Epidermal melanocyte (primary cell): ENCODE measurements at regions not wholly inside any gene's neighbourhood (a gene's known extent, or its start where the extent isn't known, plus 50 kb on each side); places are given as distances from the start of the nearest gene placed in this dataset.

Experiments
- DNase-seq: peaks from one replicate; pipeline ENCODE4 v3.0.0; 2011; ENCODE audit warnings: low spot score; ENCODE audit not compliant: insufficient read length

DNA sequence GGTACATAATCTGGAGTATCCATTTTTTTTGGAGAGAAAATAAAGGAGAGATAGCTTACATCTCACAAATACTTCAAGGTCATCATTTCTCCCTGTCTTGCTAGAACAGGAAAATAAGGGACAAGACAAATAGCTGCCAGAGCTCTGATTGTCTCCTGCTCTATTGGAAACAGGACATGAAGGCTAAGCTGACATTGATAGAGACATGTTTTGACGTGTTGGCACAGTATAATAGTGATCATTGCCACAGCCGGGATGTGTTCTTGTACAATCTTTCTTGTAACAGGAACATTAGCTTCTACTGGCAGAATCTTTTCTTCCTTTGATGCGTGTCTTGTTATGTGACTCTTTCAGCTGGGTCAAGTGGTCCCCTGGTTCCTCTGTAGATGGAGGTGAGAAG lies 279.3 kb upstream of the MTPN start:
- no peak for DNase-seq

DNA sequence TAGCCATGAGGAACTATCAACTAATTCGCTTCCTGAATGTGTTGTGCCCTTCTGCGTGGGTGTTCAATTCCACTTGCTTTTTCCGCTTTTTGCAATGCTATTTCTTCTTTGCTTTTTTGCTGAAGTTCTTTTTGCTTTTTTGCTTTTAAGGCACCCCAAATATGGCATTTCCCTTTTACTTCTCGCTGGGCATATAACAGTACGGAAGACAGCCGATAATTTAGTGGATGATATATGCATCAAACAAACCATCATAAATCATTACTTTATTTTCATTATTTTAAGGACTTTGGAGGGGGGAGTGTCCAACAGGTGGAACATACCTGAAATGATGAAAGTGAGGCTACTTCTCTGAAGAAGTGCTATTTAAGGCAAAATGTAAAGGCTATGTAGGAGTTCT lies 277.0 kb upstream of the MTPN start:
- no peak for DNase-seq

DNA sequence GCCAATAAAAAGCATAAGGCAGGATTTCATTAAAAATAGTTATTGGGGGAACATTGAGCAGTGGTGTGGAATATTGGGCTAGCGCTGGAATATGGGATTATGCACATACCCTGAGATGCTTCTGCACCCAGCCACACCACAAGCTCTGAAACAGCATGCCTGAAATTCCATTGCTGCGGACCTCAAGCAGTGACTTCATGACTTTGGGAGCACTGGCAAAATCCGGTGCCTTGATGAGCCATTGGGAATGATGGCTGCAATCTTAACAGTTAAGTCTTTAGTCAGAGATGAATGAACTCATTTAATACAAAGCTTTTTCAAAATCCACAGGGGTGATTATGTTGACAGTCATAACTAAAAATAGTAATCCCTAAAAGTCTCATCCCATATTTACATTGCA lies 274.7 kb upstream of the MTPN start:
- DNase-seq = no peak

DNA sequence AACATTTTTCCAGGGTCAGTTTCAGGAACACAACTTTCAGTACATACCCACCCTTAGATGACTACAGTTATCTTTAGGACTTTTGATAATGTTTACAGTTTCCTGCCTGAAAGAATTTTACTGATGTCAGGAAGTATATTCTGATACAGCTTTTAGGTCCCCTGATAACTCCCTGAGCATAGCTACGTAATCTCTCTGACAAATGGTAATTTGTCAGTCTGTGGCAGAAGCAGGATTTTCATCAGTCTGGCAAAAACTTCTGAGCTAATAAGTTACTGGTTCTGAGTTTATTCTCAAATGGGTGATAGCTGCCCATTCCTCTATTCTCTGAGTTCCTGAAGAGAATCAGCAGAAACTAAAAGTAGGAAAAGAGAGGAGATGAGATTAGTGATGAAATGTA lies 270.1 kb upstream of the MTPN start:
- no peak for DNase-seq

GRCh38 chr7:136245327-136246004 lies 268.3 kb upstream of the MTPN start:
- no peak for DNase-seq

GRCh38 chr7:136234040-136234439 lies 256.9 kb upstream of the MTPN start:
- DNase-seq = no peak

GRCh38 chr7:136230210-136230609 lies 253.1 kb upstream of the MTPN start:
- DNase-seq = no peak

DNA sequence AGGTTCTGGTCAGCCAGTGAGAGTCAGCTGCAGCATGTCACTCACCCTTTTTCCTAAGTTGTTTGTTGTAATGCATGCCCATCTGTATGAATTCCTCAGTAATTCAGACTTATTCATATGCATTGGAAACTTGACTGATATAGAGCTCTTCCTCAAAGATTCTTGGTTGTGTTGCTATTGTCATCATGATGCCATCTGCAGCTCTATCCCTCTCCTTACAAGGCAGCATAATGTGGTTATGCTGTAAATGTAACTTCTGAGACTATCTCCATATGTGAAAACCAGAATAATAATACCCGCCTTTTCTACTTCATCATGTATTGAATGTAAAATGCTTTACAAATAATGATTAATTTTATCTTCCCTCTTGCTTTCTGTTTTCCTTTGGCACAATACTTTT lies 252.6 kb upstream of the MTPN start:
- DNase-seq = no peak

DNA sequence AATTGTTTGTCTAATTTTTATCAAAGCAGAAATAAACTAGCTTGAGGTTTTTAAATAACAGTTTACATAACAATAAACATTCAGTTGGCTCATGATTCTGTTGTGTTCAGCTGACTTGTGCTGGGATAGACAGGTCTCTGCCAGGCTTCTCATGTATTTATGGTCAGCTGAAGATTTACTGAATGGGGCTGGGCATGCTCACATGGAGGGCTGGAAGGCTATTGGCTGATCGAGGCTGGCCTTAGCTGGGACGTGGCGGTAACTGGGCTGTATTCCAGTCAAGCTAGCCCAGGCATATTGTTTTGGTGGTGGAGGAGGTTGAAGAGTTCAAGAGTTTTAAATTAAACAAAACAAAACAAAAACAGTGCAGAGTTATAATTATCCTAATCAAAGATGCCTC lies 251.0 kb upstream of the MTPN start:
- no peak for DNase-seq

DNA sequence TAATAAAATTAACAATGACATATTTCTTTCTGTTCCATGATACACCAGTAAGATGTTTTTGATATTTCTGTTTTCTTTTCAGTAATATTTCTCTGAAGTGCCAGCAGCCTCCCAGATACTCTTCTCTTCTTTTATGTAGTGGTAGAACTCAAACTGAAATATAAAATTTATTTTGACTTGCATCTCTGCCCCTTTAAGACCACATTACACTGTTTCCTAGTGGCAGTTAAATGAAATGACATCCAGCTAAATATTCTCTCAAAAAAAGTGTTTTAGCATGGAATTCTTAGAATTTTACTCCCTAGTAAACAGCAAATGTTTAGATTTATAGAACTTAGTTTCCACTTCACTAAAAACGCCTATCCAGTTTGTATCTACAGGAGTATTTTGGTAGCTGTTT lies 237.2 kb upstream of the MTPN start:
- no peak for DNase-seq

DNA sequence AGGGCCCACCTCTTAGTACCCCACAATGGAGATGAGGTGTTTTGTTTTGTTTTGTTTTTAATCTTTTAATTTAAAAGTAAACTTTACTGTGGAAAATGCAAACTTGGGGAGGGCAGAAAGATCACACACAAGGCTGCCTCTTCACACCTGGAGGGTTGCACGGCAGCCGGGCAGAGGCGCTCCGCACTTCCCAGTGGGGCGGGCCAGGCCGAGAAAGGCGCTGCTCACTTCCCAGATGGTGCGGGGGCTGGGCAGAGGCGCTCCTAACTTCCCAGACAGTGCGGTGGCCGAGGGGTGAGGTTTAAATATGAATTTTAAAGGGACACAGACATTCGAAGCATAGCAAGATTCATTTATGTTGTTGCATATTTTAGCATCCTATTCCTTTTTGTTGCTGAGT lies 235.9 kb upstream of the MTPN start:
- no peak for DNase-seq

DNA sequence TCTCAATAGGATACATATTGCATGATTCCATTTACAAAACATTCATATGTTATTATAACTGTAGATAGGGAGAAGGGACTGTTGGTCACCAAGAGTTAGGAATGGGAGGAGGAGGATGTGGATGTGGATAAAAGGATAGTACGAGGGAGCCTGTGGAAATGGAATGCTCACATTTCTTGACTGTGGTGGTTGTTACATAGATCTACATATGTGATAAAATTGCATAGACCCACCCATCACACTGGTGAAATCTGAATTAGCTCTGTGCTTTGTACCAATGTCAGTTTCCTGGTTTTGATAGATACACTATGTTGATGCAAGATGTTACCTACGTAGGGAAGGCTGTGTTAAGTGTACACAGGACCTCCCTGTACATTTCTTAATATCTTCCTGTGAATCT lies 233.5 kb upstream of the MTPN start:
- no peak for DNase-seq

GRCh38 chr7:136210079-136210478 lies 232.9 kb upstream of the MTPN start:
- no peak for DNase-seq

- no peak for DNase-seq
These were observed 228.8 kb upstream of the MTPN start for GRCh38 chr7:136205956-136206355.

GRCh38 chr7:136198168-136198567 lies 221.0 kb upstream of the MTPN start:
- no peak for DNase-seq

GRCh38 chr7:136194878-136195277 lies 217.7 kb upstream of the MTPN start:
- DNase-seq = no peak

DNA sequence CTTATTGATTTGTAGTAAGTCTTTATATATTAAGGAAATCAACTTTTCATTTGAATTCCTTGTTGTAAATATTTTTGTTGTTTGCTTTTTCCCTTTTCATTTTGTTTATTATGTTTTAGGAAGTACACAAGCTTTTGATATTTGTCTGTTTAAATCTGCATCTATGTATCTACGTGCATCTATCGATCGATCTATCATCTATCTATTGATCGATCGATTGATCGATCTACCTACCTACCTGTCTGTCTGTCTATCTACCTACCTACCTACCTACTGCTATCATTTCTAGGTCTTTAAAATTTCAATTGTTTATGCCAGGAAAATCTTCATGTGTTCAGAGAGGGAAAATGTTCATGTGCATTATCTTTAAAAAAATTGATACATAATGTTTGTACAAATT lies 216.8 kb upstream of the MTPN start:
- DNase-seq = no peak

DNA sequence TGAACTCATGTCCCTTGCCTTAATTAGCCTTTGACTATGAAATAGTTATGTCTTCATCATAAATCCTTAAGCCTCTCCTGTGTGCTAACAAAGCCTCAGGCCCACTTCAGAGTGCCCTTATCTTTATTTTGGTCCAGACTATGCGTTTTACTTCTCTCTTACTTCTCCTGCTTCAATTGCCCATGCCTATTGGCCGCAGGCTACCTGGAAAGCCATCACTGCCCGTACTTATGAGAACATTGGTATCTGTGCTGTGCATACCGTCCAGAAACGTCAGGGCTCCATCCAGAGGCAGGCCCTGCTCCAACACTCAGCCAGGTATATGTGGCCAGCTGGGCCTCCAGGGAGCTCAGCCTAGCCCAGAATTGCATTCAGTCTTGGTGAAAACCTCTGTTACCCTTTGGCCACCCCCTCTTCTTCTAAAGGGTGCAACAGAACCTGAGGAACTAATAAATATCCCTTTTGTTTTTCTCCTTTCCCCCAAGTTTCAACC lies 212.4 kb upstream of the MTPN start:
- DNase-seq = no peak

DNA sequence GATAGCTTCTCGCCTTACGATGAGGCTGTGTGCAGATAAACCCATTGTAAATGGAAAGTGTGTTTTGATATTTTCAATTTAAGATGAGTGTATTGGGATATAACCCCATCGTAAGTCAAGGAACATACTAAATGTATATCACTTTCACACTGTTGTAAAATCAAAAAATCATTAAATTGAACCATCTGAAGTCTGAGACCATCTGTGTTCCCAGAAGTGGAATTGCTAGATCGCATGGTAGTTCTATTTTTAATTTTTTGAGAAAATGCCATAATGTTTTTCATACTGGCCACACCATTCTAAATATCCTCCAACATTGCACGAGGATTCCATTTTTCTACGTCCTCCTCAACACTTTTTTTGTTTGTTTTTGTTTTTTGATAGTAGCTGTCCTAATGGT lies 209.1 kb upstream of the MTPN start:
- no peak for DNase-seq

DNA sequence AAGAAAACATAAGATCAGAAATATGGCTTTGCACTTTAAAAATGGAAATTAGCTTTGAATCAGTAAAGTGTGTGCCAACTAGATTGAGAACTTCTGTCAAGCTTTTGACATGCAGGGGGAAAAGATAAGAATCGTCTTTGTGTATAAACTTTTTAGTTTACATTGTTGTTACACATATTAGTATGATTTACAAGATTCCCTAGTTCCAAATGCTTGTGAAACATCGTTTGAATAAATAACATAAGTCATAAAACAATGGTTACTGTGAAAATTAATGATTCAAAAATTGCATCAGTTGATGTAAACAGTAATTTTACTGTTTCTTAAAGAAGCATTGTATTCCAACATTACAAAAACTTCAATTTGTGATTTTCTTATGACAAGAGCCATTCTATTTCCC lies 207.6 kb upstream of the MTPN start:
- DNase-seq = no peak

GRCh38 chr7:136183981-136184380 lies 206.8 kb upstream of the MTPN start:
- DNase-seq = no peak

GRCh38 chr7:136180984-136181383 lies 203.8 kb upstream of the MTPN start:
- DNase-seq = no peak

- DNase-seq = no peak
These were observed 202.9 kb upstream of the MTPN start for GRCh38 chr7:136179851-136180721.
